Smooth muscle cell (in vitro differentiated cells): ENCODE measurements at regions not wholly inside any gene's neighbourhood (a gene's known extent, or its start where the extent isn't known, plus 50 kb on each side); places are given as distances from the start of the nearest gene placed in this dataset.
"Not testable (repeated sequence)": the region's sequence is repeated elsewhere in the genome, so short reads cannot be mapped to it uniquely, and the experiment has no call there.

Source experiments
- DNase-seq: peaks from one replicate; lab custom pipeline; 2025; ENCODE audit not compliant: unreplicated experiment; lab: John Stamatoyannopoulos, UW
- H2AFZ ChIP-seq: fragments of 200-600 bp; sonication (generic); 2 replicates; pipeline ENCODE4 v1.6.0; 2016; ENCODE audit warnings: antibody characterized with exemption, low read depth, mild to moderate bottlenecking
- H3F3A ChIP-seq: fragments of 200-600 bp; sonication (generic); 2 replicates; pipeline ENCODE4 v1.6.0; 2017; ENCODE audit warnings: antibody characterized with exemption, low read depth
- H3K27ac ChIP-seq: fragments of 200-600 bp; sonication (generic); 2 replicates; pipeline ENCODE4 v1.5.1; 2016; ENCODE audit warnings: low read depth, mild to moderate bottlenecking
- H3K27me3 ChIP-seq: fragments of 200-600 bp; sonication (generic); 2 replicates; pipeline ENCODE4 v1.6.1; 2016; ENCODE audit warnings: low read depth, mild to moderate bottlenecking
- H3K36me3 ChIP-seq: fragments of 200-600 bp; sonication (generic); 2 replicates; pipeline ENCODE4 v1.5.1; 2016; ENCODE audit warnings: low read depth
- H3K4me1 ChIP-seq: fragments of 200-600 bp; sonication (generic); 2 replicates; pipeline ENCODE4 v1.5.1; 2016; ENCODE audit warnings: low read depth
- H3K4me2 ChIP-seq: fragments of 200-600 bp; sonication (generic); 2 replicates; pipeline ENCODE4 v1.6.0; 2016; ENCODE audit warnings: mild to moderate bottlenecking
- H3K4me3 ChIP-seq: fragments of 200-600 bp; sonication (generic); 2 replicates; pipeline ENCODE4 v1.5.1; 2016; ENCODE audit warnings: mild to moderate bottlenecking
- H3K79me2 ChIP-seq: fragments of 200-600 bp; sonication (generic); 2 replicates; pipeline ENCODE4 v1.6.0; 2016; ENCODE audit warnings: low read depth, mild to moderate bottlenecking
- H3K9ac ChIP-seq: fragments of 200-600 bp; sonication (generic); 2 replicates; pipeline ENCODE4 v1.6.0; 2016; ENCODE audit warnings: low read depth
- H3K9me3 ChIP-seq: fragments of 200-600 bp; sonication (generic); replicated peaks from 2 replicates; pipeline ENCODE4 v1.5.1; 2016; ENCODE audit warnings: low read depth
- H4K20me1 ChIP-seq: fragments of 200-600 bp; sonication (generic); 2 replicates; pipeline ENCODE4 v1.6.0; 2016; ENCODE audit warnings: low read depth
- CTCF ChIP-seq: fragments of 200-600 bp; sonication (generic); IDR thresholded peaks from 2 replicates; pipeline ENCODE4 v1.5.1; 2017; ENCODE audit warnings: borderline replicate concordance, mild to moderate bottlenecking, antibody characterized with exemption; ENCODE audit not compliant: insufficient read depth, poor library complexity, severe bottlenecking
- WGBS: methylation state at CpG from one replicate; pipeline ENCODE4 v1.1.7; 2016; ENCODE audit warnings: low lambda C conversion rate; 5-methylcytosine and 5-hydroxymethylcytosine counted together

GRCh38 chr3:164791263-164791662, 287.0 kb downstream of the SI start:
- no peak for TF ChIP-seq CTCF
- Histone ChIP-seq H2AFZ (no peak overlapping the region), H3F3A (no peaks in the 10 kb centered on the region), H3K9ac (no peak overlapping the region), H3K4me3 (no peak overlapping the region), H4K20me1 (no peaks in the 10 kb centered on the region), H3K27ac (no peak overlapping the region), H3K9me3 (no peaks in the 10 kb centered on the region), H3K4me1 (no peaks in the 10 kb centered on the region), H3K4me2 (no peak overlapping the region), H3K79me2 (no peaks in the 10 kb centered on the region), H3K27me3 (no peaks in the 10 kb centered on the region), H3K36me3 (no peaks in the 10 kb centered on the region)
- WGBS = 90% methylated on average over 4 of the region's 4 CpGs
- DNase-seq = no peak

GRCh38 chr3:164784407-164784806, 293.9 kb downstream of the SI start:
- not testable (repeated sequence) for H2AFZ ChIP-seq, H3K4me2 ChIP-seq, H3K79me2 ChIP-seq, DNase-seq, H4K20me1 ChIP-seq, H3F3A ChIP-seq, H3K9ac ChIP-seq, H3K4me3 ChIP-seq, H3K4me1 ChIP-seq, H3K9me3 ChIP-seq, H3K36me3 ChIP-seq, H3K27ac ChIP-seq, H3K27me3 ChIP-seq
- 89% methylated on average over 10 of the region's 21 CpGs for WGBS

- Histone ChIP-seq H2AFZ (no peak overlapping the region), H3K27me3 (no peaks in the 10 kb centered on the region), H3K36me3 (no peaks in the 10 kb centered on the region), H4K20me1 (no peaks in the 10 kb centered on the region), H3K79me2 (no peaks in the 10 kb centered on the region), H3K27ac (no peak overlapping the region), H3K9ac (no peak overlapping the region), H3K9me3 (peaks cover 3% of the 10 kb centered on the region), H3K4me2 (no peak overlapping the region), H3K4me1 (no peaks in the 10 kb centered on the region), H3K4me3 (no peak overlapping the region), H3F3A (no peaks in the 10 kb centered on the region)
- no peak for TF ChIP-seq CTCF
- DNase-seq = no peak
Measured at GRCh38 chr3:164781755-164782154, 296.5 kb downstream of the SI start.

GRCh38 chr3:164779816-164780215, 298.5 kb downstream of the SI start:
- H3K27me3 ChIP-seq = no peaks in the 10 kb centered on the region
- no peaks in the 10 kb centered on the region for H3K79me2 ChIP-seq
- no peaks in the 10 kb centered on the region for H4K20me1 ChIP-seq
- H3K9me3 ChIP-seq = peaks cover 3% of the 10 kb centered on the region
- DNase-seq = no peak
- H3K4me3 ChIP-seq = no peak overlapping the region
- H3K4me1 ChIP-seq = no peaks in the 10 kb centered on the region
- H3K9ac ChIP-seq = no peak overlapping the region
- no peak overlapping the region for H3K4me2 ChIP-seq
- H3K27ac ChIP-seq = no peak overlapping the region
- no peak for TF ChIP-seq CTCF
- H3F3A ChIP-seq = no peaks in the 10 kb centered on the region
- WGBS = 49% methylated on average over 4 of the region's 4 CpGs
- no peak overlapping the region for H2AFZ ChIP-seq
- no peaks in the 10 kb centered on the region for H3K36me3 ChIP-seq
